Anterior cingulate cortex (tissue), 58 donors: ENCODE measurements at regions not wholly inside any gene's neighbourhood (a gene's known extent, or its start where the extent isn't known, plus 50 kb on each side); places are given as distances from the start of the nearest gene placed in this dataset.
"Not testable (repeated sequence)": the region's sequence is repeated elsewhere in the genome, so short reads cannot be mapped to it uniquely, and the experiment has no call there.

Experiments
- DNase-seq, 58 donors: peaks; one replicate each; lab custom pipeline; 2025; lab: John Stamatoyannopoulos, UW

- DNase-seq = no peak
Measured at GRCh38 chr2:12539776-12540562, 176.8 kb upstream of the TRIB2 start.

GRCh38 chr2:12543076-12543977 lies 173.4 kb upstream of the TRIB2 start:
- DNase-seq = no peak

GRCh38 chr2:12543978-12544558 lies 172.7 kb upstream of the TRIB2 start:
- no peak for DNase-seq

- DNase-seq = no peak
Measured at GRCh38 chr2:12547566-12548170, 169.1 kb upstream of the TRIB2 start.

- no peak for DNase-seq
Measured at GRCh38 chr2:12548906-12549305, 167.8 kb upstream of the TRIB2 start.

GRCh38 chr2:12549641-12550040 lies 167.1 kb upstream of the TRIB2 start:
- no peak for DNase-seq

GRCh38 chr2:12552092-12552491 lies 164.6 kb upstream of the TRIB2 start:
- DNase-seq = no peak

GRCh38 chr2:12554224-12555011 lies 162.3 kb upstream of the TRIB2 start:
- no peak for DNase-seq

GRCh38 chr2:12555012-12555645 lies 161.6 kb upstream of the TRIB2 start:
- DNase-seq = no peak

GRCh38 chr2:12556762-12557161 lies 160.0 kb upstream of the TRIB2 start:
- DNase-seq = no peak

- no peak for DNase-seq
Measured at GRCh38 chr2:12557688-12558087, 159.0 kb upstream of the TRIB2 start.

- DNase-seq = no peak
Measured at GRCh38 chr2:12558519-12558918, 158.2 kb upstream of the TRIB2 start.

GRCh38 chr2:12560618-12561017 lies 156.1 kb upstream of the TRIB2 start:
- no peak for DNase-seq

- DNase-seq = no peak
Measured at GRCh38 chr2:12567411-12567810, 149.3 kb upstream of the TRIB2 start.

GRCh38 chr2:12569510-12569909 lies 147.2 kb upstream of the TRIB2 start:
- not testable (repeated sequence) for DNase-seq

- DNase-seq = not testable (repeated sequence)
Measured at GRCh38 chr2:12569929-12570328, 146.8 kb upstream of the TRIB2 start.

GRCh38 chr2:12577091-12577490 lies 139.6 kb upstream of the TRIB2 start:
- DNase-seq = no peak

- no peak for DNase-seq
Measured at GRCh38 chr2:12577567-12578253, 139.0 kb upstream of the TRIB2 start.

- DNase-seq = no peak
Measured at GRCh38 chr2:12579018-12579417, 137.7 kb upstream of the TRIB2 start.
